Keratinocyte (primary cell): ENCODE measurements at regions not wholly inside any gene's neighbourhood (a gene's known extent, or its start where the extent isn't known, plus 50 kb on each side); places are given as distances from the start of the nearest gene placed in this dataset.

Experiments used
- DNase-seq: peaks from one replicate; pipeline ENCODE4 v3.0.0-alpha.2; 2011; ENCODE audit warnings: low read depth, missing footprints, low spot score
- FAIRE-seq: peaks from 2 replicates; lab custom pipeline; 2011; peaks lifted over from hg19 to GRCh38; lab: Jason Lieb, UNC
- H2AFZ ChIP-seq: 2 replicates; pipeline ENCODE4 v1.6.0; 2012; ENCODE audit warnings: low read length, control low read depth, inconsistent platforms; ENCODE audit not compliant: control insufficient read depth
- H3K27ac ChIP-seq: 2 replicates; pipeline ENCODE4 v1.5.1; 2011; ENCODE audit warnings: low read length; ENCODE audit not compliant: control insufficient read depth, insufficient read depth
- H3K27me3 ChIP-seq: 3 replicates; pipeline ENCODE4 v1.6.0; 2011; ENCODE audit warnings: low read length; ENCODE audit not compliant: control insufficient read depth, insufficient read depth; ENCODE audit errors: extremely low read depth
- H3K36me3 ChIP-seq, 2 experiments: 2 replicates in 1 of 2; 3 replicates in 1 of 2; pipeline ENCODE4 v1.5.1; 2011; ENCODE audit warnings: low read length in 2 of 2, mild to moderate bottlenecking in 1 of 2; ENCODE audit not compliant: control insufficient read depth in 2 of 2, insufficient read depth in 2 of 2; ENCODE audit errors: extremely low read depth in 1 of 2
- H3K4me1 ChIP-seq: 3 replicates; pipeline ENCODE4 v1.5.1; 2011; ENCODE audit warnings: low read length; ENCODE audit not compliant: control insufficient read depth, insufficient read depth; ENCODE audit errors: extremely low read depth
- H3K4me2 ChIP-seq: 3 replicates; pipeline ENCODE4 v1.6.0; 2011; ENCODE audit warnings: low read depth, low read length; ENCODE audit not compliant: control insufficient read depth, insufficient read depth; ENCODE audit errors: extremely low read depth
- H3K4me3 ChIP-seq, 3 experiments: fragments of 200-600 bp in 1 of 3; sonication (generic) in 1 of 3; 2 replicates in 2 of 3; 3 replicates in 1 of 3; pipeline ENCODE4 v1.5.1; 2011 to 2016; ENCODE audit warnings: low read length in 3 of 3, mild to moderate bottlenecking in 3 of 3, control low read depth in 2 of 3, inconsistent platforms in 1 of 3, low read depth in 1 of 3, mixed read lengths in 1 of 3, mixed run types in 1 of 3, moderate library complexity in 1 of 3; ENCODE audit not compliant: control insufficient read depth in 2 of 3, insufficient read depth in 2 of 3; ENCODE audit errors: extremely low read depth in 1 of 3
- H3K79me2 ChIP-seq: 2 replicates; pipeline ENCODE4 v1.6.0; 2012; ENCODE audit warnings: low read length; ENCODE audit not compliant: control insufficient read depth, insufficient read depth
- H3K9ac ChIP-seq: 3 replicates; pipeline ENCODE4 v1.6.0; 2011; ENCODE audit warnings: low read length; ENCODE audit not compliant: control insufficient read depth, insufficient read depth; ENCODE audit errors: extremely low read depth
- H3K9me1 ChIP-seq: 3 replicates; pipeline ENCODE4 v1.6.0; 2011; ENCODE audit warnings: low read length; ENCODE audit not compliant: control insufficient read depth, insufficient read depth; ENCODE audit errors: extremely low read depth
- H3K9me3 ChIP-seq: 2 replicates; pipeline ENCODE4 v1.5.1; 2012; ENCODE audit warnings: low read depth, low read length; ENCODE audit not compliant: control insufficient read depth
- H4K20me1 ChIP-seq: 3 replicates; pipeline ENCODE4 v1.6.0; 2011; ENCODE audit warnings: low read length; ENCODE audit not compliant: control insufficient read depth, insufficient read depth; ENCODE audit errors: extremely low read depth
- CTCF ChIP-seq, 3 experiments: IDR thresholded peaks in 1 of 3; conservative IDR thresholded peaks in 1 of 3; optimal IDR thresholded peaks in 1 of 3; 2 replicates in 2 of 3; 3 replicates in 1 of 3; pipeline versions ENCODE3 to v1.5.1; 2011; ENCODE audit warnings: low read length in 3 of 3, mild to moderate bottlenecking in 3 of 3, moderate library complexity in 2 of 3, control low read depth in 1 of 3, inconsistent platforms in 1 of 3; ENCODE audit not compliant: insufficient read depth in 2 of 3; ENCODE audit errors: extremely low read depth in 1 of 3
- EZH2 ChIP-seq: IDR thresholded peaks from one replicate; pipeline ENCODE4 v1.6.1; 2012; ENCODE audit warnings: inconsistent platforms, mild to moderate bottlenecking, low read length, moderate library complexity
- dilution Hi-C: fragments of 300-500 bp; cut with MboI; formaldehyde crosslinking; loops from one replicate; pipeline ENCODE4 v1.7.0; 2020; ENCODE audit warnings: low sequenced_read_pairs; ENCODE audit not compliant: extremely low pct_ligation_motif_present

DNA sequence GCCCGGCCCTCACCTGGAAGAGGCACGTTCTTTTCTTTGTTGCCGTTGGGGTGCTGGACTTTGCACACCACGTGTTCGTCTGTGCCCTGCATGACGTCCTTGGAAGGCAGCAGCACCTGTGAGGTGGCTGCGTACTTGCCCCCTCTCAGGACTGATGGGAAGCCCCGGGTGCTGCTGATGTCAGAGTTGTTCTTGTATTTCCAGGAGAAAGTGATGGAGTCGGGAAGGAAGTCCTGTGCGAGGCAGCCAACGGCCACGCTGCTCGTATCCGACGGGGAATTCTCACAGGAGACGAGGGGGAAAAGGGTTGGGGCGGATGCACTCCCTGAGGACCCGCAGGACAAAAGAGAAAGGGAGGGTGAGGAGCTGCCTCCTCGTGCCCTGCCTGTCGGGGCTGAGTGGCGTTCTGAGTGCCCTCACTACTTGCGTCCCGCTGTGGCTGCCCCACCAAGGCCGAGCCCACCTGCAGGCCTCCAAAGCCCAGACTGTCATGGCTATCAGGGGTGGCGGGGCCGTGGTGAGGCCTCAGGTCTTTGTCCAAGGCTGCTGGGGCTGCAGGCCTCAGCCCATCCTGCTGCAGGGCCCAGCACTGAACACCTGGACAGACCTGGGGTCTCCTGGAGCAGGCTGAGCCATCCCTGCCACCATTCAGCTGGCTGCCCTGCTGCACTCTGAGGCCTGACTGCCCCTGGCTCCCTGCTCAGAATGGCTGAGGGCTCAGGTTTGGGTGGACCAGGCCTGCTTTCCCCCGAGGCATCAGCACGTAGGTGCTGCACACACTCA is 329.7 kb downstream of the TMEM121 start:
- Histone ChIP-seq H3K27me3 (no peaks in the 10 kb centered on the region), H2AFZ (no peak overlapping the region), H3K79me2 (no peaks in the 10 kb centered on the region), H3K36me3 (no peaks in the 10 kb centered on the region), H3K9me1 (no peaks in the 10 kb centered on the region), H3K9ac (no peak overlapping the region), H3K9me3 (peaks cover 18% of the 10 kb centered on the region), H3K4me2 (no peak overlapping the region), H3K4me1 (no peaks in the 10 kb centered on the region), H3K27ac (no peak overlapping the region), H4K20me1 (no peaks in the 10 kb centered on the region), H3K4me3 (no peak overlapping the region)
- DNase-seq = no peak
- TF ChIP-seq CTCF (optimal IDR thresholded peaks at IDR 0.05 in 1 of 3, IDR thresholded peaks at IDR 0.05 in 1 of 3, conservative IDR thresholded peaks at IDR 0.05 in 1 of 3; ENCODE audit: extremely low read depth in 1 of 3, insufficient read depth in 2 of 3, low read length in 3 of 3) (no peak), EZH2 (no peak)
- no peak for FAIRE-seq
- dilution Hi-C loops = no loop called here

DNA sequence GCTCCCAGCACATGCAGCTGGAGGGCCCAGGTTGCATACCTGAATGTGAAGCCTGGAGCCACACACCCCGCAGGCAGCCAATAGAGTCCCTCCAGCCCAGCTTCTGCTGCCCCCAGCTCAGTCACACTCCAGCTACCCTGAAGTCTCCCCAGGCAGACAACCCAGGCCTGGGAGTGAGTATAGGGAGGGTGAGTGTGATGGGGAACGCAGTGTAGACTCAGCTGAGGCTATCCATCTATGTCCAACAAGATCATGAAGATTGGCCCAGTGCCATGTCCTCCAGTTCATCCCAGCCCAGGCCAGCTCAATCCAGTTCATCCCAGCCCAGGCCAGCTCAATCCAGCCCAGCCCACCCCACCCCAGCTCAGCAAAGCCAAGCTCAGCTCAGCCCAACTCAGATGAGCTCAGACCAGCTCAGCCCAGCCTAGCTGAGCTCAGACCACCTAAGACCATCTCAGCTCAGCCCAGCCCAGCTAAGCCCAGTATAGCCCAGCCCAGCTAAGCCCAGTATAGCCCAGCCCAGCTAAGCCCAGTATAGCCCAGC is 330.4 kb downstream of the TMEM121 start:
- Histone ChIP-seq H3K36me3 (no peaks in the 10 kb centered on the region), H4K20me1 (no peaks in the 10 kb centered on the region), H3K27me3 (no peaks in the 10 kb centered on the region), H3K27ac (no peak overlapping the region), H2AFZ (no peak overlapping the region), H3K9me1 (no peaks in the 10 kb centered on the region), H3K79me2 (no peaks in the 10 kb centered on the region), H3K9me3 (peaks cover 18% of the 10 kb centered on the region), H3K4me2 (no peak overlapping the region), H3K9ac (no peak overlapping the region), H3K4me1 (no peaks in the 10 kb centered on the region), H3K4me3 (no peak overlapping the region)
- DNase-seq (no peak), FAIRE-seq (no peak)
- TF ChIP-seq EZH2 (no peak), CTCF (optimal IDR thresholded peaks at IDR 0.05 in 1 of 3, IDR thresholded peaks at IDR 0.05 in 1 of 3, conservative IDR thresholded peaks at IDR 0.05 in 1 of 3; ENCODE audit: extremely low read depth in 1 of 3, insufficient read depth in 2 of 3, low read length in 3 of 3) (no peak)
- dilution Hi-C loops = no loop called here
